ENCODE measurements at regions not wholly inside any gene's neighbourhood (a gene's known extent, or its start where the extent isn't known, plus 50 kb on each side); places are given as distances from the start of the nearest gene placed in this dataset.

GRCh38 chr20:60680554-60680953 is 571.5 kb upstream of the CDH4 start:
- Histone ChIP-seq H4K20me1 (ENCODE audit: low read length) (no peaks in the 10 kb centered on the region), H3K4me3 (ENCODE audit: low read length) (no peak overlapping the region), H3K4me2 (ENCODE audit: low read length) (no peak overlapping the region), H3K9me3 (ENCODE audit: low read length) (peaks cover 17% of the 10 kb centered on the region; the same call in 1 of the 2 replicates), H3K9ac (ENCODE audit: low read length) (no peak overlapping the region), H3K27ac (ENCODE audit: low read length) (no peak overlapping the region), H3F3A (ENCODE audit: low read length, unreplicated experiment) (no peaks in the 10 kb centered on the region), H3K4me1 (ENCODE audit: insufficient read depth, low read length) (no peaks in the 10 kb centered on the region), H3K27me3 (ENCODE audit: low read length) (no peaks in the 10 kb centered on the region), H3K36me3 (ENCODE audit: low read depth, low read length) (no peaks in the 10 kb centered on the region), H3K79me2 (ENCODE audit: low read length) (no peaks in the 10 kb centered on the region), H3K9me2 (replicated peaks; ENCODE audit: low read length) (no peaks in the 10 kb centered on the region), H2AFZ (ENCODE audit: low read length) (no peak overlapping the region)
- CTCF ChIA-PET, result no interaction called here
- no peak for ATAC-seq
- no TSS peak for BruUV-seq (replicated peaks)
- no peak for TF ChIP-seq EZH2 (IDR thresholded peaks at IDR 0.05; ENCODE audit: low read length, unreplicated experiment)
- no peak for DNase-seq
- POLR2A ChIA-PET (ENCODE audit: unreplicated experiment), result no interaction called here
- intact Hi-C loops (cut with micrococcal nuclease), result no loop called here

GRCh38 chr20:60687213-60687612 is 564.8 kb upstream of the CDH4 start:
- DNase-seq, result no peak
- BruUV-seq (replicated peaks), result no TSS peak
- H3K79me2 ChIP-seq (ENCODE audit: low read length), result no peaks in the 10 kb centered on the region
- H2AFZ ChIP-seq (ENCODE audit: low read length), result no peak overlapping the region
- H3K36me3 ChIP-seq (ENCODE audit: low read depth, low read length), result no peaks in the 10 kb centered on the region
- H3K4me2 ChIP-seq (ENCODE audit: low read length), result no peak overlapping the region
- ChIA-PET POLR2A (ENCODE audit: unreplicated experiment) (no interaction called here), CTCF (no interaction called here)
- no peaks in the 10 kb centered on the region for H3K9me2 ChIP-seq (replicated peaks; ENCODE audit: low read length)
- peaks cover 8% of the 10 kb centered on the region for H3K9me3 ChIP-seq (ENCODE audit: low read length)
- TF ChIP-seq EZH2phosphoT487 (IDR thresholded peaks at IDR 0.05; ENCODE audit: borderline replicate concordance, low read length), result no peak
- TF ChIP-seq CTCF (conservative IDR thresholded peaks at IDR 0.05; ENCODE audit: low read depth, low read length), result no peak
- TF ChIP-seq EZH2 (IDR thresholded peaks at IDR 0.05; ENCODE audit: low read length, unreplicated experiment), result no peak
- no peak overlapping the region for H3K4me3 ChIP-seq (ENCODE audit: low read length)
- no peak overlapping the region for H3K27ac ChIP-seq (ENCODE audit: low read length)
- intact Hi-C loops (cut with micrococcal nuclease), result no loop called here
- H4K20me1 ChIP-seq (ENCODE audit: low read length), result no peaks in the 10 kb centered on the region
- H3F3A ChIP-seq (ENCODE audit: low read length, unreplicated experiment), result no peaks in the 10 kb centered on the region
- H3K27me3 ChIP-seq (ENCODE audit: low read length), result no peaks in the 10 kb centered on the region
- ATAC-seq, result no peak
- H3K4me1 ChIP-seq (ENCODE audit: insufficient read depth, low read length), result no peaks in the 10 kb centered on the region
- no peak overlapping the region for H3K9ac ChIP-seq (ENCODE audit: low read length)

- no TSS peak for BruUV-seq (replicated peaks)
- no peaks in the 10 kb centered on the region for H4K20me1 ChIP-seq (ENCODE audit: low read length)
- CTCF ChIA-PET, result no interaction called here
- no peak overlapping the region for H3K4me2 ChIP-seq (ENCODE audit: low read length)
- no peaks in the 10 kb centered on the region for H3K9me2 ChIP-seq (replicated peaks; ENCODE audit: low read length)
- no peaks in the 10 kb centered on the region for H3K4me1 ChIP-seq (ENCODE audit: insufficient read depth, low read length)
- no peak overlapping the region for H3K27ac ChIP-seq (ENCODE audit: low read length)
- TF ChIP-seq EZH2 (IDR thresholded peaks at IDR 0.05; ENCODE audit: low read length, unreplicated experiment) (no peak), EZH2phosphoT487 (IDR thresholded peaks at IDR 0.05; ENCODE audit: borderline replicate concordance, low read length) (no peak), CTCF (conservative IDR thresholded peaks at IDR 0.05; ENCODE audit: low read depth, low read length) (no peak)
- H3K9me3 ChIP-seq (ENCODE audit: low read length), result peaks cover 8% of the 10 kb centered on the region
- H3F3A ChIP-seq (ENCODE audit: low read length, unreplicated experiment), result no peaks in the 10 kb centered on the region
- DNase-seq (no peak), ATAC-seq (no peak)
- intact Hi-C loops (cut with micrococcal nuclease), result no loop called here
- POLR2A ChIA-PET (ENCODE audit: unreplicated experiment), result no interaction called here
- H3K79me2 ChIP-seq (ENCODE audit: low read length), result no peaks in the 10 kb centered on the region
- H2AFZ ChIP-seq (ENCODE audit: low read length), result no peak overlapping the region
- no peaks in the 10 kb centered on the region for H3K27me3 ChIP-seq (ENCODE audit: low read length)
- H3K9ac ChIP-seq (ENCODE audit: low read length), result no peak overlapping the region
- H3K4me3 ChIP-seq (ENCODE audit: low read length), result no peak overlapping the region
- no peaks in the 10 kb centered on the region for H3K36me3 ChIP-seq (ENCODE audit: low read depth, low read length)
Measured at GRCh38 chr20:60690771-60691170, 561.3 kb upstream of the CDH4 start.
